GM10248 (cell line): ENCODE measurements at regions not wholly inside any gene's neighbourhood (a gene's known extent, or its start where the extent isn't known, plus 50 kb on each side); places are given as distances from the start of the nearest gene placed in this dataset.

Source experiments
- CTCF ChIA-PET: fragments of 300-600 bp; sonication (Branson Sonifier 250); formaldehyde crosslinking; extraction: SDS; loops from one replicate; lab custom pipeline; 2021; ENCODE audit warnings: antibody characterized with exemption; lab: Yijun Ruan, JAX
- POLR2A ChIA-PET: fragments of 350-650 bp; sonication (Branson Sonifier 250); formaldehyde crosslinking; extraction: SDS; loops from one replicate; lab custom pipeline; 2020; ENCODE audit warnings: antibody characterized with exemption; lab: Yijun Ruan, JAX
- DNase-seq: peaks from one replicate; pipeline ENCODE4 v3.0.0; 2012; ENCODE audit errors: extremely low spot score
- CTCF ChIP-seq: IDR thresholded peaks from 2 replicates; pipeline ENCODE4 v1.5.1; 2012; ENCODE audit warnings: mild to moderate bottlenecking, low read depth; ENCODE audit errors: extremely low read depth, missing control alignments, control extremely low read depth

DNA sequence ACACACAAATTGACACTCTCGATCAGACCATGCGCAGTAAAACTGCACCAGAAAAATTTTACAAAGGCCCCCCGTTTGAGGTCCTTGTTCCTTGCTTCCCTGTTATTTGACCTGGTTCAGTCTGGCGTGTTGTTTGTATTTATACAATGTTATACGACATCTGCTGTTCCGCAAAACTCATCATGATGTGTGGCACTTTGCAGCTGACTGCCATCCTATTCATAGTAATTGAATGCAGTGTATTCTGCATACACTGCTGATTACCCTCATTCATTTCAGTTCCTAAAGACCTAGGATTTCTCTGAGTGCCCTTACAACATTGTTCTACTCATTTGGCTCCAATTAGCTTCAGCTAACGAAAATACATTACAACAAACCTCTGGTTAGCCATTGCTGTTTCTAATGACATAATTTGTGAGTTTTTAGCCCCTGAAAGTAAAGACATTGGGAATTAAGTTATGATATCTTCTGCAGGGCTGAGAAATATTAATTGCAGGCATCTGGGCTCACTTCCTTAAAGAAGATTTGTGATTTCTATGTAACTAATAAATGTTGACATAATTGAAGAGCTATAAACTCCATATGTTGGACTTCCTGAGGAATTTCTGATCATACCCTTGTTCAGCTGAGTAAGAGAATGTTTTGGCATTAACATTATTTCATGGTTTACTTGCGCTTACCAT is 75.7 kb downstream of the C3orf38 start:
- DNase-seq: no peak
- ChIA-PET CTCF (no interaction called here), POLR2A (no interaction called here)
- no peak for TF ChIP-seq CTCF

DNA sequence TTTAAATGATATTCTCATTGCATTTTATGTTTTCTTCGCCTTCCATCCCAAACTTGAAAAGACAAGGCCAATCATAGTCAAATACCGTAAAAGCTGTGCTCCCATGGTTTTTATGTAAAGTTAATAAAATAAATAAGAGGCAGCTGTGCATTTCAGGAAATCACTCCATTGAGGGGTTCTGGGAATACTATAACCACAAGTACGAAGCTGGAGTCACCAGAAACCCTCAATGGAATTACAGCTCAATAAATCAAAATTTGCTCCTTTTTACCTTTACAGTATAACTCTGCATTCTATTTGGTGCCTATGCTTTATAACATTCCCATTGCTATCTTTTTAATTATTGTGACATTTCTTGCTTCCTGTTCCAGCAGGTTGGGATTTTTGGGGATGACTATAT is 77.2 kb downstream of the C3orf38 start:
- no peak for DNase-seq
- TF ChIP-seq CTCF: no peak
- ChIA-PET POLR2A (no interaction called here), CTCF (no interaction called here)

GRCh38 chr3:88230638-88231037 is 80.9 kb downstream of the C3orf38 start:
- ChIA-PET CTCF (interaction anchor here (1.1 kb wide), 1 partner anchor 10 kb away, joined by 3 read pairs; no protein-coding TSS in a partner anchor), POLR2A (no interaction called here)
- no peak for TF ChIP-seq CTCF
- no peak for DNase-seq

GRCh38 chr3:88231207-88231606 is 81.4 kb downstream of the C3orf38 start:
- ChIA-PET CTCF (no interaction called here), POLR2A (no interaction called here)
- DNase-seq: no peak
- TF ChIP-seq CTCF: no peak

- ChIA-PET POLR2A (no interaction called here), CTCF (no interaction called here)
- no peak for DNase-seq
- no peak for TF ChIP-seq CTCF
Measured at GRCh38 chr3:88231632-88232031, 81.9 kb downstream of the C3orf38 start.

- ChIA-PET CTCF (interaction anchor here (2.5 kb wide), 1 partner anchor 16 kb away, joined by 9 read pairs; no protein-coding TSS in a partner anchor), POLR2A (no interaction called here)
- no peak for TF ChIP-seq CTCF
- DNase-seq: no peak
Measured at GRCh38 chr3:88235102-88235501, 85.3 kb downstream of the C3orf38 start.
